ENCODE measurements at regions not wholly inside any gene's neighbourhood (a gene's known extent, or its start where the extent isn't known, plus 50 kb on each side); places are given as distances from the start of the nearest gene placed in this dataset.

GRCh38 chr16:8373676-8374431, 216.5 kb downstream of the TMEM114 start:
- no peak for DNase-seq

GRCh38 chr16:8372141-8372540, 218.2 kb downstream of the TMEM114 start:
- no peak for DNase-seq

- no peak for DNase-seq
Measured at GRCh38 chr16:8370374-8371270, 219.7 kb downstream of the TMEM114 start.

GRCh38 chr16:8358937-8359336, 231.4 kb downstream of the TMEM114 start:
- DNase-seq, result no peak

- no peak for DNase-seq
Measured at GRCh38 chr16:8355675-8356074, 234.6 kb downstream of the TMEM114 start.

GRCh38 chr16:8346294-8346693, 244.0 kb downstream of the TMEM114 start:
- peak; percentile 18 for DNase-seq

- DNase-seq, result no peak
Measured at GRCh38 chr16:8342276-8342675, 248.0 kb downstream of the TMEM114 start.

- DNase-seq, result no peak
Measured at GRCh38 chr16:8330761-8331160, 259.6 kb downstream of the TMEM114 start.

- no peak for DNase-seq
Measured at GRCh38 chr16:8326232-8326631, 264.1 kb downstream of the TMEM114 start.

GRCh38 chr16:8323153-8323552, 267.2 kb downstream of the TMEM114 start:
- no peak for DNase-seq

GRCh38 chr16:8320131-8320530, 270.2 kb downstream of the TMEM114 start:
- DNase-seq, result no peak

- DNase-seq, result peak; percentile 26
Measured at GRCh38 chr16:8310816-8311215, 279.5 kb downstream of the TMEM114 start.

- DNase-seq, result no peak
Measured at GRCh38 chr16:8310323-8310722, 280.0 kb downstream of the TMEM114 start.

- DNase-seq, result no peak
Measured at GRCh38 chr16:8305201-8305600, 285.1 kb downstream of the TMEM114 start.

GRCh38 chr16:8299635-8300034, 290.7 kb downstream of the TMEM114 start:
- no peak for DNase-seq

GRCh38 chr16:8295513-8296237, 294.6 kb downstream of the TMEM114 start:
- DNase-seq, result no peak

GRCh38 chr16:8293413-8293812, 296.9 kb downstream of the TMEM114 start:
- DNase-seq, result no peak

GRCh38 chr16:8292271-8292670, 298.0 kb downstream of the TMEM114 start:
- DNase-seq, result no peak

GRCh38 chr16:8286348-8286747, 304.0 kb downstream of the TMEM114 start:
- DNase-seq, result no peak

GRCh38 chr16:8283195-8283594, 307.1 kb downstream of the TMEM114 start:
- no peak for DNase-seq

GRCh38 chr16:8278031-8278580, 312.2 kb downstream of the TMEM114 start:
- no peak for DNase-seq

- DNase-seq, result no peak
Measured at GRCh38 chr16:8271344-8271743, 319.0 kb downstream of the TMEM114 start.

GRCh38 chr16:8262299-8262698, 328.0 kb downstream of the TMEM114 start:
- no peak for DNase-seq

All from OCI-M1 (cell line).